ENCODE measurements at regions not wholly inside any gene's neighbourhood (a gene's known extent, or its start where the extent isn't known, plus 50 kb on each side); places are given as distances from the start of the nearest gene placed in this dataset.

GRCh38 chr11:100536979-100537378 lies 150.1 kb upstream of the ARHGAP42 start:
- TF ChIP-seq POLR2A (IDR thresholded peaks at IDR 0.05; ENCODE audit: extremely low read depth, insufficient read length) (no peak), CTCF (IDR thresholded peaks at IDR 0.05; ENCODE audit: low read depth, low read length) (no peak)
